H9 (cell line): ENCODE measurements at regions not wholly inside any gene's neighbourhood (a gene's known extent, or its start where the extent isn't known, plus 50 kb on each side); places are given as distances from the start of the nearest gene placed in this dataset.

Source experiments
- DNase-seq: peaks from one replicate; pipeline ENCODE4 v3.0.0-alpha.2; 2017
- H2AFZ ChIP-seq: one replicate; pipeline ENCODE4 v1.6.1; 2013; ENCODE audit warnings: mild to moderate bottlenecking, low read length, control low read depth, moderate library complexity
- H2AK5ac ChIP-seq: 2 replicates; pipeline ENCODE4 v1.6.1; 2013; ENCODE audit warnings: low read length, control low read depth, mixed read lengths; ENCODE audit not compliant: insufficient read length
- H2BK120ac ChIP-seq: one replicate; pipeline ENCODE4 v1.6.1; 2013; ENCODE audit warnings: low read depth, mild to moderate bottlenecking, low read length, control low read depth, inconsistent platforms; ENCODE audit not compliant: poor library complexity, severe bottlenecking
- H2BK12ac ChIP-seq: 2 replicates; pipeline ENCODE4 v1.6.1; 2013; ENCODE audit warnings: low read length, control low read depth, mixed read lengths, low read depth; ENCODE audit not compliant: insufficient read length
- H2BK15ac ChIP-seq: 2 replicates; pipeline ENCODE4 v1.6.1; 2013; ENCODE audit warnings: low read depth, low read length, control low read depth
- H2BK20ac ChIP-seq: one replicate; pipeline ENCODE4 v1.6.1; 2013; ENCODE audit warnings: low read depth, mild to moderate bottlenecking, low read length, control low read depth, inconsistent platforms; ENCODE audit not compliant: poor library complexity, severe bottlenecking
- H2BK5ac ChIP-seq: 2 replicates; pipeline ENCODE4 v1.6.1; 2013; ENCODE audit warnings: low read length, control low read depth, mixed read lengths; ENCODE audit not compliant: insufficient read length
- H3K14ac ChIP-seq: 2 replicates; pipeline ENCODE4 v1.6.1; 2013; ENCODE audit warnings: low read length, control low read depth; ENCODE audit not compliant: insufficient read depth
- H3K18ac ChIP-seq: 2 replicates; pipeline ENCODE4 v1.6.1; 2013; ENCODE audit warnings: low read depth, mild to moderate bottlenecking, mixed read lengths, low read length, control low read depth; ENCODE audit not compliant: insufficient read length
- H3K23ac ChIP-seq: 2 replicates; pipeline ENCODE4 v1.6.1; 2013; ENCODE audit warnings: low read length, control low read depth, mixed read lengths, low read depth; ENCODE audit not compliant: insufficient read length
- H3K23me2 ChIP-seq: 2 replicates; pipeline ENCODE4 v1.6.1; 2013; ENCODE audit warnings: low read depth, mild to moderate bottlenecking, mixed read lengths, low read length, control low read depth; ENCODE audit not compliant: insufficient read length, poor library complexity, severe bottlenecking
- H3K27ac ChIP-seq: 2 replicates; pipeline ENCODE4 v1.5.1; 2013; ENCODE audit warnings: low read length, control low read depth, mixed read lengths, low read depth; ENCODE audit not compliant: insufficient read length
- H3K27me3 ChIP-seq: 2 replicates; pipeline ENCODE4 v1.6.1; 2013; ENCODE audit warnings: low read length, control low read depth, inconsistent platforms; ENCODE audit not compliant: insufficient read depth
- H3K4ac ChIP-seq: 2 replicates; pipeline ENCODE4 v1.6.1; 2013; ENCODE audit warnings: low read depth, mild to moderate bottlenecking, control low read depth, inconsistent platforms, low read length, moderate library complexity
- H3K4me1 ChIP-seq: 2 replicates; pipeline ENCODE4 v1.6.1; 2013; ENCODE audit warnings: low read length, control low read depth, inconsistent platforms; ENCODE audit not compliant: insufficient read depth
- H3K4me2 ChIP-seq: 2 replicates; pipeline ENCODE4 v1.6.1; 2013; ENCODE audit warnings: low read length, control low read depth, mixed read lengths; ENCODE audit not compliant: insufficient read length, insufficient read depth
- H3K56ac ChIP-seq: 2 replicates; pipeline ENCODE4 v1.6.1; 2013; ENCODE audit warnings: low read depth, mild to moderate bottlenecking, mixed read lengths, low read length, control low read depth; ENCODE audit not compliant: insufficient read length
- H3K79me1 ChIP-seq: 2 replicates; pipeline ENCODE4 v1.6.1; 2013; ENCODE audit warnings: low read depth, mild to moderate bottlenecking, moderate library complexity, low read length, control low read depth, inconsistent platforms; ENCODE audit not compliant: insufficient read depth, poor library complexity, severe bottlenecking
- H3K79me2 ChIP-seq: 2 replicates; pipeline ENCODE4 v1.6.1; 2013; ENCODE audit warnings: low read length, control low read depth, inconsistent platforms; ENCODE audit not compliant: insufficient read depth
- H3K9ac ChIP-seq: 2 replicates; pipeline ENCODE4 v1.6.1; 2013; ENCODE audit warnings: low read length, control low read depth, mixed read lengths; ENCODE audit not compliant: insufficient read length; ENCODE audit errors: extremely low read depth
- H3K9me3 ChIP-seq: one replicate; pipeline ENCODE4 v1.6.1; 2013; ENCODE audit warnings: low read depth, low read length, inconsistent platforms; ENCODE audit not compliant: control insufficient read depth
- H3T11ph ChIP-seq: one replicate; pipeline ENCODE4 v1.6.1; 2013; ENCODE audit warnings: mild to moderate bottlenecking, low read length, control low read depth, inconsistent platforms
- H4K20me1 ChIP-seq: one replicate; pipeline ENCODE4 v1.6.1; 2013; ENCODE audit not compliant: control insufficient read depth, insufficient read length, insufficient read depth
- H4K5ac ChIP-seq: 2 replicates; pipeline ENCODE4 v1.6.1; 2013; ENCODE audit warnings: low read depth, mild to moderate bottlenecking, mixed read lengths, low read length, control low read depth; ENCODE audit not compliant: insufficient read length
- H4K8ac ChIP-seq: replicated peaks from 2 replicates; pipeline ENCODE4 v1.6.1; 2013; ENCODE audit warnings: low read length, control low read depth, mixed read lengths, low read depth; ENCODE audit not compliant: insufficient read length
- H4K91ac ChIP-seq: 2 replicates; pipeline ENCODE4 v1.6.1; 2013; ENCODE audit warnings: low read depth, mild to moderate bottlenecking, moderate library complexity, mixed read lengths, low read length, control low read depth; ENCODE audit not compliant: insufficient read length
- H3K27ac Mint-ChIP-seq, 3 experiments: 2 replicates in 2 of 3; 3 replicates in 1 of 3; pipeline ENCODE4 v1.8.0; 2020 to 2021; ENCODE audit warnings: mixed read lengths in 3 of 3, mild to moderate bottlenecking in 1 of 3, moderate library complexity in 1 of 3
- H3K27me3 Mint-ChIP-seq: 2 replicates; pipeline ENCODE4 v1.8.0; 2021; ENCODE audit warnings: low read depth, mild to moderate bottlenecking, moderate library complexity, mixed read lengths
- H3K36me3 Mint-ChIP-seq, 3 experiments: 2 replicates in 2 of 3; 3 replicates in 1 of 3; pipeline ENCODE4 v1.8.0; 2020 to 2021; ENCODE audit warnings: low read depth in 3 of 3, mixed read lengths in 3 of 3; ENCODE audit not compliant: insufficient read depth in 1 of 3
- H3K4me1 Mint-ChIP-seq, 2 experiments: 2 replicates each; pipeline ENCODE4 v1.8.0; 2020; ENCODE audit warnings: mixed read lengths in 2 of 2
- H3K4me3 Mint-ChIP-seq, 2 experiments: 2 replicates in 1 of 2; 3 replicates in 1 of 2; pipeline ENCODE4 v1.8.0; 2020 to 2021; ENCODE audit warnings: mild to moderate bottlenecking in 2 of 2, mixed read lengths in 2 of 2, moderate library complexity in 1 of 2
- H3K9me3 Mint-ChIP-seq, 2 experiments: 2 replicates in 1 of 2; 3 replicates in 1 of 2; pipeline ENCODE4 v1.8.0; 2020; ENCODE audit warnings: mild to moderate bottlenecking in 2 of 2, mixed read lengths in 2 of 2, moderate library complexity in 1 of 2
- CTCF ChIP-seq: fragments of 200-600 bp; sonication (generic); conservative IDR thresholded peaks from 3 replicates; pipeline ENCODE4 v1.8.0; 2021; ENCODE audit warnings: antibody characterized with exemption, mild to moderate bottlenecking
- WGBS: extraction: QIAGEN DNeasy Blood & Tissue Kit; methylation state at CpG from one replicate; pipeline ENCODE4 v1.1.7; 2013; ENCODE audit warnings: missing lambda C conversion rate, low lambda C conversion rate, mixed read lengths; ENCODE audit not compliant: insufficient read length; ENCODE audit errors: extremely low coverage; 5-methylcytosine and 5-hydroxymethylcytosine counted together

GRCh38 chr20:52565614-52566013, 374.0 kb upstream of the ZFP64 start:
- no CpG with 5 or more reads among the region's 2 CpGs for whole genome bisulfite sequencing
- no peak overlapping the region for H3K4ac ChIP-seq
- H3K4me1 Mint-ChIP-seq, result no peaks in the 10 kb centered on the region

More at GRCh38 chr20:52565614-52566013, 374.0 kb upstream of the ZFP64 start:
- Histone ChIP-seq H3K79me2 (no peaks in the 10 kb centered on the region), H3T11ph (no peak overlapping the region), H2BK12ac (no peak overlapping the region), H2BK20ac (no peak overlapping the region), H3K56ac (no peak overlapping the region), H2AFZ (no peak overlapping the region), H2BK15ac (no peak overlapping the region), H3K79me1 (no peaks in the 10 kb centered on the region), H3K23ac (no peak overlapping the region), H3K18ac (no peak overlapping the region), H2BK5ac (no peak overlapping the region), H2AK5ac (no peak overlapping the region), H3K9ac (no peak overlapping the region), H3K9me3 (no peaks in the 10 kb centered on the region), H4K20me1 (no peaks in the 10 kb centered on the region), H3K4me1 (no peaks in the 10 kb centered on the region), H3K27me3 (no peaks in the 10 kb centered on the region), H3K14ac (no peak overlapping the region), H4K5ac (no peak overlapping the region), H4K91ac (no peak overlapping the region), H3K23me2 (no peaks in the 10 kb centered on the region), H3K4me2 (no peak overlapping the region), H3K27ac (no peak overlapping the region), H4K8ac (no peak overlapping the region), H2BK120ac (no peak overlapping the region)
- Mint-ChIP-seq H3K9me3 (no peaks in the 10 kb centered on the region), H3K27me3 (no peaks in the 10 kb centered on the region), H3K36me3 (no peaks in the 10 kb centered on the region), H3K27ac (no peak overlapping the region), H3K4me3 (no peak overlapping the region)
- no peak for TF ChIP-seq CTCF
- DNase-seq, result no peak
